ENCODE measurements at regions not wholly inside any gene's neighbourhood (a gene's known extent, or its start where the extent isn't known, plus 50 kb on each side); places are given as distances from the start of the nearest gene placed in this dataset.

GRCh38 chr17:79506150-79506870, 104.5 kb downstream of the RBFOX3 start:
- intact Hi-C loops (cut with DNase I), result no loop called here
- Histone ChIP-seq H3K27me3 (ENCODE audit: low read depth) (peaks cover 24% of the 10 kb centered on the region), H3K4me1 (no peaks in the 10 kb centered on the region)

GRCh38 chr17:79505199-79505598, 105.7 kb downstream of the RBFOX3 start:
- intact Hi-C loops (cut with DNase I), result no loop called here
- H3K4me3 ChIP-seq, result no peak overlapping the region
- DNase-seq, result no peak
- no peaks in the 10 kb centered on the region for H3K4me1 ChIP-seq
- no peaks in the 10 kb centered on the region for H3K36me3 ChIP-seq
- H3K27me3 ChIP-seq (ENCODE audit: low read depth), result peaks cover 35% of the 10 kb centered on the region
- H3K27ac ChIP-seq, result no peak overlapping the region
- no peak for ATAC-seq
- H3K9me3 ChIP-seq, result no peaks in the 10 kb centered on the region
- no peak for TF ChIP-seq CTCF (IDR thresholded peaks at IDR 0.05)

More at GRCh38 chr17:79506150-79506870, 104.5 kb downstream of the RBFOX3 start:
- no peak for DNase-seq
- H3K4me3 ChIP-seq, result no peak overlapping the region
- ATAC-seq, result no peak
- H3K9me3 ChIP-seq, result no peaks in the 10 kb centered on the region
- no peak overlapping the region for H3K27ac ChIP-seq
- no peaks in the 10 kb centered on the region for H3K36me3 ChIP-seq
- TF ChIP-seq CTCF (IDR thresholded peaks at IDR 0.05), result no peak

GRCh38 chr17:79504181-79504605, 106.7 kb downstream of the RBFOX3 start:
- intact Hi-C loops (cut with DNase I), result no loop called here
- peaks cover 40% of the 10 kb centered on the region for H3K27me3 ChIP-seq (ENCODE audit: low read depth)
- no peaks in the 10 kb centered on the region for H3K9me3 ChIP-seq
- TF ChIP-seq CTCF (IDR thresholded peaks at IDR 0.05), result no peak
- H3K36me3 ChIP-seq, result no peaks in the 10 kb centered on the region
- ATAC-seq, result no peak
- H3K27ac ChIP-seq, result no peak overlapping the region
- no peak overlapping the region for H3K4me3 ChIP-seq
- DNase-seq, result no peak
- H3K4me1 ChIP-seq, result no peaks in the 10 kb centered on the region

GRCh38 chr17:79503126-79503839, 107.6 kb downstream of the RBFOX3 start:
- Histone ChIP-seq H3K36me3 (no peaks in the 10 kb centered on the region), H3K27ac (no peak overlapping the region), H3K4me1 (no peaks in the 10 kb centered on the region), H3K9me3 (no peaks in the 10 kb centered on the region), H3K4me3 (no peak overlapping the region), H3K27me3 (ENCODE audit: low read depth) (peaks cover 32% of the 10 kb centered on the region)
- no peak for TF ChIP-seq CTCF (IDR thresholded peaks at IDR 0.05)
- no peak for ATAC-seq
- no peak for DNase-seq
- intact Hi-C loops (cut with DNase I), result no loop called here

- no peaks in the 10 kb centered on the region for H3K9me3 ChIP-seq
- no peak for ATAC-seq
- H3K4me3 ChIP-seq, result no peak overlapping the region
- no peaks in the 10 kb centered on the region for H3K4me1 ChIP-seq
- no peak for TF ChIP-seq CTCF (IDR thresholded peaks at IDR 0.05)
- intact Hi-C loops (cut with DNase I), result no loop called here
- peaks cover 29% of the 10 kb centered on the region for H3K27me3 ChIP-seq (ENCODE audit: low read depth)
- DNase-seq, result no peak
- no peaks in the 10 kb centered on the region for H3K36me3 ChIP-seq
- no peak overlapping the region for H3K27ac ChIP-seq
Measured at GRCh38 chr17:79501910-79502309, 108.9 kb downstream of the RBFOX3 start.

All from lower lobe of right lung (tissue), 2 donors.